GM23248 (cell line): ENCODE measurements at regions not wholly inside any gene's neighbourhood (a gene's known extent, or its start where the extent isn't known, plus 50 kb on each side); places are given as distances from the start of the nearest gene placed in this dataset.

Source experiments
- EZH2 ChIP-seq: fragments of 200-600 bp; sonication (generic); IDR thresholded peaks from 2 replicates; pipeline ENCODE4 v1.6.1; 2018; ENCODE audit warnings: antibody characterized with exemption, mild to moderate bottlenecking; ENCODE audit not compliant: insufficient read depth, poor library complexity, severe bottlenecking
- EZH2phosphoT487 ChIP-seq: fragments of 200-600 bp; sonication (generic); IDR thresholded peaks from 2 replicates; pipeline ENCODE4 v1.6.1; 2018; ENCODE audit warnings: antibody characterized with exemption, moderate library complexity, mild to moderate bottlenecking, low read depth; ENCODE audit not compliant: insufficient read depth

DNA sequence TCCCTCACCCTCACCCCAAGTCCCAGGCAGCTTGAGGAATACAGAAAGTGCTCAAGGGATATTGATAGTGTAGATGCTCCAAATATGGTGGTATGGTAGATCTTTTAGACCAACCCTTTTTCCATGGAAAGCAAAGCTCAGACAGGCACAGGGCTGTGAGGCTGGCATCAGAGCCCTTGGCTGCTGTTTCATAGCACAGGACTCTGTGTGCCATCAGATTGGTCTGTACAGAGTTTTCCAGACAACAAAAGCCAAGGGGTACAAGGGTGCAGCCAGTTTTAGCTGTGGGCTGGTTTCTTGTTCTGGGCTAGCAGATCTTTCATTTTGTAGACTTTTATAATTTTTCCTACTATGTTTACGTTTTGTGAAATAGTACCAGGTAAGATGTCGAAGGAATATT lies 296.9 kb upstream of the TNP1 start:
- no peak for TF ChIP-seq EZH2
- TF ChIP-seq EZH2phosphoT487: no peak
